HuH-7 (cell line): ENCODE measurements at regions not wholly inside any gene's neighbourhood (a gene's known extent, or its start where the extent isn't known, plus 50 kb on each side); places are given as distances from the start of the nearest gene placed in this dataset.

Source experiments
- DNase-seq: peaks from one replicate; pipeline ENCODE4 v3.0.0; 2011; ENCODE audit warnings: low spot score

GRCh38 chr3:14335774-14336748, 66.3 kb upstream of the SLC6A6 start:
- no peak for DNase-seq

- no peak for DNase-seq
These were observed 65.4 kb upstream of the SLC6A6 start for GRCh38 chr3:14336749-14337598.

GRCh38 chr3:14337828-14338227, 64.6 kb upstream of the SLC6A6 start:
- DNase-seq: no peak

- DNase-seq: no peak
These were observed 64.2 kb upstream of the SLC6A6 start for GRCh38 chr3:14338242-14338641.

GRCh38 chr3:14338898-14339458, 63.4 kb upstream of the SLC6A6 start:
- DNase-seq: no peak

GRCh38 chr3:14340960-14341708, 61.3 kb upstream of the SLC6A6 start:
- DNase-seq: no peak

GRCh38 chr3:14343338-14344112, 58.9 kb upstream of the SLC6A6 start:
- no peak for DNase-seq

- no peak for DNase-seq
These were observed 58.1 kb upstream of the SLC6A6 start for GRCh38 chr3:14344351-14344750.

- DNase-seq: no peak
These were observed 56.8 kb upstream of the SLC6A6 start for GRCh38 chr3:14345496-14346150.

GRCh38 chr3:14346191-14346590, 56.2 kb upstream of the SLC6A6 start:
- no peak for DNase-seq

- no peak for DNase-seq
These were observed 55.8 kb upstream of the SLC6A6 start for GRCh38 chr3:14346642-14347041.

GRCh38 chr3:14347110-14347509, 55.3 kb upstream of the SLC6A6 start:
- no peak for DNase-seq

- DNase-seq: no peak
These were observed 50.8 kb upstream of the SLC6A6 start for GRCh38 chr3:14351617-14352001.

- no peak for DNase-seq
These were observed 50.3 kb upstream of the SLC6A6 start for GRCh38 chr3:14352002-14352627.
